ENCODE measurements at regions not wholly inside any gene's neighbourhood (a gene's known extent, or its start where the extent isn't known, plus 50 kb on each side); places are given as distances from the start of the nearest gene placed in this dataset.

DNA sequence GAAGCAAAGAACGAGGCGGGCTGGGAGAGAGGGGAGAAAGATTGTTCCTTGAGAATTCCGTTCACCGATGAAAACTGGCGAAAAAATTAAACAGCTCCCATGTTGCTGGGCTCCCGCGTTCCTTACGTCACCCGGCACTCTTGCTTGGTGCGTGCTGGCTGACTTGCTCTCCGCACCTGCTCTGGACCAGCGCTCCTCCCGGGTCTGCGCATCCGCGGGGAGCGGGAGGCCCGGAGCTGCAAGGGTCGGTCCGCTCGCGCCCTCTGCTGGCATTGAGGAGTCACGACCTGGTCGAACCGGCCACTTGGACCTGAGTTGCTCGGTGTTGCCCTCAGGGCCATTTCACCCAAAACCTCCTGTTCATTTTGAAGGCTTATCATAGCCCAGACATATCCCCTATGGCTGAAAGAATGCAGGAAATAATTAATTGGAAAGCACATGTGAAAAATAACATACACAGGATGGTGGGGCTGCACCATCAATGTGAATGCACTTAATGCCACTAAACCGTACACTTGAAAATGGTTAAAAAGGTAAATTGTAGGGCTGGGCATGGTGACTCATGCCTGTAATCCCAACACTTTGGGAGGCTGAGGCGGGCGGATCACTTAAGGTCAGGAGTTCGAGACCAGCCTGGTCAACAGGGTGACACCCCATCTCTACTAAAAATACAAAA is 98.9 kb upstream of the BACE2 start (continued):
- TF ChIP-seq ZNF274 (IDR thresholded peaks at IDR 0.05; ENCODE audit: borderline replicate concordance, extremely low read depth, low read length) (no peak), KDM1A (IDR thresholded peaks at IDR 0.05; ENCODE audit: borderline replicate concordance, low read length) (no peak), EGR1 (IDR thresholded peaks at IDR 0.05; ENCODE audit: borderline replicate concordance, low read depth, low read length) (no peak), TAF7 (optimal IDR thresholded peaks at IDR 0.05; ENCODE audit: borderline replicate concordance, low read depth, low read length) (no peak), EP300 (IDR thresholded peaks at IDR 0.05; ENCODE audit: borderline replicate concordance in 1 of 2, low read depth in 2 of 2, low read length in 2 of 2) (no peak), POU5F1 (IDR thresholded peaks at IDR 0.05; ENCODE audit: low read depth, low read length) (no peak), SRF (IDR thresholded peaks at IDR 0.05; ENCODE audit: low read depth, low read length) (no peak), BCL11A (IDR thresholded peaks at IDR 0.05; ENCODE audit: low read depth in 2 of 2, low read length in 2 of 2) (no peak), RNF2 (IDR thresholded peaks at IDR 0.05; ENCODE audit: borderline replicate concordance, low read depth, low read length, missing control alignments, poor library complexity, severe bottlenecking) (no peak), SP4 (IDR thresholded peaks at IDR 0.05; ENCODE audit: low read length) (no peak), EZH2 (IDR thresholded peaks at IDR 0.05; ENCODE audit: low read depth, low read length, severe bottlenecking) (no peak), NANOG (IDR thresholded peaks at IDR 0.05; ENCODE audit: insufficient read depth, low read depth, low read length, poor library complexity, severe bottlenecking) (no peak)

Data from H1 (cell line).